ENCODE measurements at regions not wholly inside any gene's neighbourhood (a gene's known extent, or its start where the extent isn't known, plus 50 kb on each side); places are given as distances from the start of the nearest gene placed in this dataset.
"Not testable (repeated sequence)": the region's sequence is repeated elsewhere in the genome, so short reads cannot be mapped to it uniquely, and the experiment has no call there.

- TF ChIP-seq MYC (IDR thresholded peaks at IDR 0.05; ENCODE audit: low read depth, low read length), result no peak
- no peak for TF ChIP-seq MAX (IDR thresholded peaks at IDR 0.05; ENCODE audit: low read depth, low read length)
- no peak for TF ChIP-seq CTCF (IDR thresholded peaks at IDR 0.05; ENCODE audit: low read depth, low read length)
- TF ChIP-seq POLR2A (IDR thresholded peaks at IDR 0.05; ENCODE audit: extremely low read depth, insufficient read length), result no peak
- H3K4me3 ChIP-seq (ENCODE audit: low read depth, low read length), result no peak overlapping the region
- DNase-seq (ENCODE audit: low read depth), result no peak
These were observed 102.5 kb upstream of the ARG1 start for GRCh38 chr6:131470534-131470933.

- no peak for DNase-seq (ENCODE audit: low read depth)
- TF ChIP-seq POLR2A (IDR thresholded peaks at IDR 0.05; ENCODE audit: extremely low read depth, insufficient read length) (no peak), MYC (IDR thresholded peaks at IDR 0.05; ENCODE audit: low read depth, low read length) (no peak), MAX (IDR thresholded peaks at IDR 0.05; ENCODE audit: low read depth, low read length) (no peak), CTCF (IDR thresholded peaks at IDR 0.05; ENCODE audit: low read depth, low read length) (no peak)
These were observed 101.7 kb upstream of the ARG1 start for GRCh38 chr6:131471331-131471730.

GRCh38 chr6:131473303-131473702, 99.7 kb upstream of the ARG1 start:
- H3K4me3 ChIP-seq (ENCODE audit: low read depth, low read length); DNase-seq (ENCODE audit: low read depth): not testable (repeated sequence)

More at GRCh38 chr6:131471331-131471730, 101.7 kb upstream of the ARG1 start:
- no peak overlapping the region for H3K4me3 ChIP-seq (ENCODE audit: low read depth, low read length)

GRCh38 chr6:131476362-131476761, 96.7 kb upstream of the ARG1 start:
- DNase-seq (ENCODE audit: low read depth), result no peak
- TF ChIP-seq POLR2A (IDR thresholded peaks at IDR 0.05; ENCODE audit: extremely low read depth, insufficient read length) (no peak), CTCF (IDR thresholded peaks at IDR 0.05; ENCODE audit: low read depth, low read length) (no peak), MAX (IDR thresholded peaks at IDR 0.05; ENCODE audit: low read depth, low read length) (no peak), MYC (IDR thresholded peaks at IDR 0.05; ENCODE audit: low read depth, low read length) (no peak)

GRCh38 chr6:131478740-131479211, 94.2 kb upstream of the ARG1 start:
- not testable (repeated sequence) for DNase-seq (ENCODE audit: low read depth); H3K4me3 ChIP-seq (ENCODE audit: low read depth, low read length)

More at GRCh38 chr6:131476362-131476761, 96.7 kb upstream of the ARG1 start:
- H3K4me3 ChIP-seq (ENCODE audit: low read depth, low read length), result no peak overlapping the region

GRCh38 chr6:131486608-131487007, 86.4 kb upstream of the ARG1 start:
- no peak for DNase-seq (ENCODE audit: low read depth)
- H3K4me3 ChIP-seq (ENCODE audit: low read depth, low read length), result no peak overlapping the region
- TF ChIP-seq MAX (IDR thresholded peaks at IDR 0.05; ENCODE audit: low read depth, low read length) (no peak), POLR2A (IDR thresholded peaks at IDR 0.05; ENCODE audit: extremely low read depth, insufficient read length) (no peak), CTCF (IDR thresholded peaks at IDR 0.05; ENCODE audit: low read depth, low read length) (no peak), MYC (IDR thresholded peaks at IDR 0.05; ENCODE audit: low read depth, low read length) (no peak)

- TF ChIP-seq CTCF (IDR thresholded peaks at IDR 0.05; ENCODE audit: low read depth, low read length), result no peak
- H3K4me3 ChIP-seq (ENCODE audit: low read depth, low read length), result no peak overlapping the region
- no peak for DNase-seq (ENCODE audit: low read depth)
These were observed 84.2 kb upstream of the ARG1 start for GRCh38 chr6:131488780-131489179.

All from NB4 (cell line).